ENCODE measurements at regions not wholly inside any gene's neighbourhood (a gene's known extent, or its start where the extent isn't known, plus 50 kb on each side); places are given as distances from the start of the nearest gene placed in this dataset.

DNA sequence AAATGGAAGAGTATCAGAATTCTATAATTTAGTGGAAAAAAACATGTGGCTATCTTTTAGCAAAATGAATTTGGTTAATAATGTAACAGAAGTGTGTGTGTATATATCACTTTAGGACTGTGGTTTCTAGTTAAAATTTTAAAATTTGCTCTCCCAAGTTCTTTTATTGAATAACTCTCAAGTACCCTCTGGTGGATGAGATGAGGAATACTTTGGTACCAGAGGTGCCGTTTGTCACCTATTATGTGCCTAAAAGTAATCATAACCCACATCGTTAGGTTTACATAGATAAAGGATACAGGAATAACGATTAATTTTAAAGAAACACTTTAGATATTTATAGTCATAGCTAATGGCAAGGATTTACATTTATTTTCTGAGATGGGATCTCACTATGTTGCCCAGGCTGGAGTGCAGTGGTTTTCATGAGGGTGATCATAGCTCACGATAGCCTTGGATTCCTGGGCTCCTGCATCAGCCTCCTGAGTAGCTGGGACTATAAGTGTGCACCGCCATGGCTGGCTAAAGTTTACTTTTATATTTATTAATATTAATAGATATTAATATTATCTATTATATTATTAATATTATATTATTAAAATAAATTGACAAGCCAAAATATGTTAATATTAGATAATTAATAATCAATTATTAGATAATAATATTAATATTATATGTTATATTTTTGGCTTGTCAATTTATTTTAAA, 66.7 kb upstream of the CAPRIN1 start:
- no peak for DNase-seq (ENCODE audit: extremely low spot score)
- POLR2A ChIA-PET: no interaction called here
- TF ChIP-seq FOXM1 (IDR thresholded peaks at IDR 0.05; ENCODE audit: borderline replicate concordance) (no peak), SP1 (IDR thresholded peaks at IDR 0.05) (no peak), ZNF384 (IDR thresholded peaks at IDR 0.05) (no peak), HDGF (IDR thresholded peaks at IDR 0.05; ENCODE audit: borderline replicate concordance) (no peak), ARNT (IDR thresholded peaks at IDR 0.05) (no peak), ELF4 (IDR thresholded peaks at IDR 0.05) (no peak), BHLHE40 (IDR thresholded peaks at IDR 0.05; ENCODE audit: borderline replicate concordance) (no peak), NFRKB (IDR thresholded peaks at IDR 0.05) (no peak), LEF1 (IDR thresholded peaks at IDR 0.05; ENCODE audit: borderline replicate concordance) (no peak), TARDBP (IDR thresholded peaks at IDR 0.05) (no peak)
- CTCF ChIA-PET: no interaction called here

- no peak for DNase-seq (ENCODE audit: extremely low spot score)
- POLR2A ChIA-PET: no interaction called here
- CTCF ChIA-PET: interaction anchor here (0.7 kb wide), 1 partner anchor 171 kb away, joined by 3 read pairs; no protein-coding TSS in a partner anchor
- TF ChIP-seq HDGF (IDR thresholded peaks at IDR 0.05; ENCODE audit: borderline replicate concordance) (no peak), SUZ12 (IDR thresholded peaks at IDR 0.05) (no peak)
- TF ChIP-seq, protein P1, sequence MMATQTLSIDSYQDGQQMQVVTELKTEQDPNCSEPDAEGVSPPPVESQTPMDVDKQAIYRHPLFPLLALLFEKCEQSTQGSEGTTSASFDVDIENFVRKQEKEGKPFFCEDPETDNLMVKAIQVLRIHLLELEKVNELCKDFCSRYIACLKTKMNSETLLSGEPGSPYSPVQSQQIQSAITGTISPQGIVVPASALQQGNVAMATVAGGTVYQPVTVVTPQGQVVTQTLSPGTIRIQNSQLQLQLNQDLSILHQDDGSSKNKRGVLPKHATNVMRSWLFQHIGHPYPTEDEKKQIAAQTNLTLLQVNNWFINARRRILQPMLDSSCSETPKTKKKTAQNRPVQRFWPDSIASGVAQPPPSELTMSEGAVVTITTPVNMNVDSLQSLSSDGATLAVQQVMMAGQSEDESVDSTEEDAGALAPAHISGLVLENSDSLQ (IDR thresholded peaks at IDR 0.05): no peak
Measured at GRCh38 chr11:33982661-33983060, 68.9 kb upstream of the CAPRIN1 start.

DNA sequence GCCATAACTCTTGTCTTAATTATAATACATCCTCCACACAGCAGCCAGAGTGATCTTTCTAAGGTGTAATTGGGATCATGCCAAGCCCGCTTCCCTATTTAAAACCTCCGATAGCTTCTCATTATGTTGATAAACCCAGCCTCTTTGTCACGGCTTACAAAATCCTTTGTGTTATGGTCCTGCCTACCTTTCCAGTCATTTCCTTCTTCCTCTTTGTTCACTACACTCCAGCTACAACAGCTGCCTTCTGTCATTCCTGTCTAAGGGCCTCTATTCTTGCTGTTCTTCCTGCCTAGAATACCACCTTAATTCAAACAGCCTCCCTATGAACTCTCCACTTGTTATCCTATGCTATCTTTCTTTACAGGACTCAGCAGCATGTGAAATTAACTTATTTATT, 70.6 kb upstream of the CAPRIN1 start:
- DNase-seq (ENCODE audit: extremely low spot score): no peak
- TF ChIP-seq CTBP1 (IDR thresholded peaks at IDR 0.05; ENCODE audit: borderline replicate concordance) (no peak), LEF1 (IDR thresholded peaks at IDR 0.05; ENCODE audit: borderline replicate concordance) (no peak), TARDBP (IDR thresholded peaks at IDR 0.05) (no peak), SUZ12 (IDR thresholded peaks at IDR 0.05) (no peak), BHLHE40 (IDR thresholded peaks at IDR 0.05; ENCODE audit: borderline replicate concordance) (no peak)
- CTCF ChIA-PET: interaction anchor here (1.0 kb wide), 1 partner anchor 145 kb away, joined by 3 read pairs; no protein-coding TSS in a partner anchor
- POLR2A ChIA-PET: no interaction called here

- ChIA-PET CTCF (interaction anchor here (1.9 kb wide), 1 partner anchor 10 kb away, joined by 8 read pairs; no protein-coding TSS in a partner anchor), POLR2A (no interaction called here)
- TF ChIP-seq BHLHE40 (IDR thresholded peaks at IDR 0.05; ENCODE audit: borderline replicate concordance) (no peak), ARNT (IDR thresholded peaks at IDR 0.05) (no peak), FOXM1 (IDR thresholded peaks at IDR 0.05; ENCODE audit: borderline replicate concordance) (no peak), CTBP1 (IDR thresholded peaks at IDR 0.05; ENCODE audit: borderline replicate concordance) (no peak), ELF4 (IDR thresholded peaks at IDR 0.05) (no peak), FOXK2 (IDR thresholded peaks at IDR 0.05) (no peak), NFRKB (IDR thresholded peaks at IDR 0.05) (no peak), LEF1 (IDR thresholded peaks at IDR 0.05; ENCODE audit: borderline replicate concordance) (no peak), ZNF384 (IDR thresholded peaks at IDR 0.05) (no peak), HDGF (IDR thresholded peaks at IDR 0.05; ENCODE audit: borderline replicate concordance) (no peak), TARDBP (IDR thresholded peaks at IDR 0.05) (no peak), L3MBTL2 (conservative IDR thresholded peaks at IDR 0.05) (no peak)
- TF ChIP-seq, protein P1 (IDR thresholded peaks at IDR 0.05): no peak
- DNase-seq (ENCODE audit: extremely low spot score): no peak
Measured at GRCh38 chr11:33978376-33978775, 73.2 kb upstream of the CAPRIN1 start.

- ChIA-PET POLR2A (no interaction called here), CTCF (interaction anchor here (1.9 kb wide), 1 partner anchor 10 kb away, joined by 8 read pairs; no protein-coding TSS in a partner anchor)
- TF ChIP-seq CTBP1 (IDR thresholded peaks at IDR 0.05; ENCODE audit: borderline replicate concordance): no peak
- no peak for TF ChIP-seq LEF1 (IDR thresholded peaks at IDR 0.05; ENCODE audit: borderline replicate concordance)
- no peak for TF ChIP-seq FOXA1 (IDR thresholded peaks at IDR 0.05)
- no peak for TF ChIP-seq FOXK2 (IDR thresholded peaks at IDR 0.05)
- no peak for TF ChIP-seq TARDBP (IDR thresholded peaks at IDR 0.05)
- TF ChIP-seq ARNT (IDR thresholded peaks at IDR 0.05): no peak
- TF ChIP-seq SP1 (IDR thresholded peaks at IDR 0.05): no peak
- TF ChIP-seq FOXM1 (IDR thresholded peaks at IDR 0.05; ENCODE audit: borderline replicate concordance): no peak
- no peak for TF ChIP-seq ELF4 (IDR thresholded peaks at IDR 0.05)
- TF ChIP-seq NFRKB (IDR thresholded peaks at IDR 0.05): no peak
- no peak for TF ChIP-seq L3MBTL2 (conservative IDR thresholded peaks at IDR 0.05)
- TF ChIP-seq ZNF384 (IDR thresholded peaks at IDR 0.05): no peak
- no peak for TF ChIP-seq HDGF (IDR thresholded peaks at IDR 0.05; ENCODE audit: borderline replicate concordance)
- TF ChIP-seq, protein P1 (IDR thresholded peaks at IDR 0.05): no peak
- no peak for DNase-seq (ENCODE audit: extremely low spot score)
Measured at GRCh38 chr11:33977676-33978075, 73.9 kb upstream of the CAPRIN1 start.

- ChIA-PET POLR2A (no interaction called here), CTCF (interaction anchor here (0.6 to 1.9 kb wide), 2 partner anchors 10 to 11 kb away, joined by 3 to 8 read pairs; no protein-coding TSS in a partner anchor)
- DNase-seq (ENCODE audit: extremely low spot score): no peak
- TF ChIP-seq HDGF (IDR thresholded peaks at IDR 0.05; ENCODE audit: borderline replicate concordance): no peak
- no peak for TF ChIP-seq FOXA1 (IDR thresholded peaks at IDR 0.05)
- TF ChIP-seq SUZ12 (IDR thresholded peaks at IDR 0.05): no peak
- no peak for TF ChIP-seq TARDBP (IDR thresholded peaks at IDR 0.05)
- no peak for TF ChIP-seq ELF4 (IDR thresholded peaks at IDR 0.05)
- TF ChIP-seq, protein P1 (IDR thresholded peaks at IDR 0.05): no peak
- TF ChIP-seq ZNF384 (IDR thresholded peaks at IDR 0.05): no peak
- TF ChIP-seq BHLHE40 (IDR thresholded peaks at IDR 0.05; ENCODE audit: borderline replicate concordance): no peak
- no peak for TF ChIP-seq LEF1 (IDR thresholded peaks at IDR 0.05; ENCODE audit: borderline replicate concordance)
Measured at GRCh38 chr11:33976495-33977199, 74.9 kb upstream of the CAPRIN1 start.

Data from HEK293T (cell line).